Activated B cell treated with CpG ODN at 0.5 μM for 24 hours (primary cell): ENCODE measurements at regions not wholly inside any gene's neighbourhood (a gene's known extent, or its start where the extent isn't known, plus 50 kb on each side); places are given as distances from the start of the nearest gene placed in this dataset.
"Not testable (repeated sequence)": the region's sequence is repeated elsewhere in the genome, so short reads cannot be mapped to it uniquely, and the experiment has no call there.

Source experiments
- ATAC-seq: fragments of 200-7000 bp; cut with Tn5 transposase; one replicate; pipeline ENCODE4 v1.10.0; 2021; ENCODE audit warnings: low read depth, mild to moderate bottlenecking, moderate library complexity
- CTCF ChIA-PET: fragments of 350-600 bp; sonication (Branson Sonifier 250); formaldehyde crosslinking; loops from one replicate; lab custom pipeline; 2021; ENCODE audit warnings: antibody characterized with exemption; lab: Charles Lee
- POLR2A ChIA-PET: fragments of 350-600 bp; sonication (Branson Sonifier 250); formaldehyde crosslinking; loops from one replicate; lab custom pipeline; 2021; ENCODE audit warnings: antibody characterized with exemption; lab: Charles Lee
- DNase-seq: peaks from one replicate; pipeline ENCODE4 v3.0.0; 2022
- H3K27ac Mint-ChIP-seq: one replicate; pipeline ENCODE4 v1.8.0; 2020; ENCODE audit warnings: mixed read lengths
- H3K27me3 Mint-ChIP-seq: one replicate; pipeline ENCODE4 v1.8.0; 2021; ENCODE audit warnings: mixed read lengths
- H3K36me3 Mint-ChIP-seq: one replicate; pipeline ENCODE4 v1.8.0; 2021; ENCODE audit warnings: low read depth, mixed read lengths
- H3K4me1 Mint-ChIP-seq: one replicate; pipeline ENCODE4 v1.8.0; 2021; ENCODE audit warnings: mixed read lengths
- H3K4me3 Mint-ChIP-seq: one replicate; pipeline ENCODE4 v1.8.0; 2020; ENCODE audit warnings: mild to moderate bottlenecking, mixed read lengths
- H3K9me3 Mint-ChIP-seq: one replicate; pipeline ENCODE4 v1.8.0; 2020; ENCODE audit warnings: mixed read lengths
- CTCF ChIP-seq: fragments of 200-600 bp; IDR thresholded peaks from one replicate; pipeline ENCODE4 v1.8.0; 2022; ENCODE audit warnings: antibody characterized with exemption, mild to moderate bottlenecking
- intact Hi-C: fragments of 100-400 bp; cut with micrococcal nuclease; formaldehyde crosslinking; loops from one replicate; pipeline ENCODE4 v1.15.1; 2024

GRCh38 chr15:77907824-77908751 lies 169.4 kb downstream of the TBC1D2B start:
- DNase-seq (no peak), ATAC-seq (no peak)
- no peak for TF ChIP-seq CTCF
- Mint-ChIP-seq H3K27ac (no peak overlapping the region), H3K4me3 (no peak overlapping the region), H3K9me3 (no peaks in the 10 kb centered on the region), H3K27me3 (peaks cover 4% of the 10 kb centered on the region), H3K36me3 (no peaks in the 10 kb centered on the region), H3K4me1 (no peaks in the 10 kb centered on the region)
- CTCF ChIA-PET, result no interaction called here
- intact Hi-C loops, result no loop called here
- POLR2A ChIA-PET, result interaction anchor here (0.6 kb wide), 1 partner anchor 291 kb away, joined by 3 read pairs; no protein-coding TSS in a partner anchor

GRCh38 chr15:77906062-77906990 lies 171.2 kb downstream of the TBC1D2B start:
- not testable (repeated sequence) for H3K4me1 Mint-ChIP-seq

GRCh38 chr15:77905301-77905920 lies 172.1 kb downstream of the TBC1D2B start:
- Mint-ChIP-seq H3K36me3 (no peaks in the 10 kb centered on the region), H3K27ac (no peak overlapping the region), H3K4me1 (no peaks in the 10 kb centered on the region), H3K27me3 (peaks cover 4% of the 10 kb centered on the region), H3K9me3 (no peaks in the 10 kb centered on the region), H3K4me3 (no peak overlapping the region)
- no peak for ATAC-seq
- POLR2A ChIA-PET, result no interaction called here
- TF ChIP-seq CTCF, result no peak
- intact Hi-C loops, result no loop called here
- CTCF ChIA-PET, result no interaction called here
- DNase-seq, result no peak

More at GRCh38 chr15:77906062-77906990, 171.2 kb downstream of the TBC1D2B start:
- intact Hi-C loops, H3K27ac Mint-ChIP-seq, DNase-seq, H3K9me3 Mint-ChIP-seq, H3K27me3 Mint-ChIP-seq, POLR2A ChIA-PET, CTCF ChIA-PET, H3K4me3 Mint-ChIP-seq, ATAC-seq, H3K36me3 Mint-ChIP-seq: not testable (repeated sequence)

GRCh38 chr15:77904901-77905300 lies 172.6 kb downstream of the TBC1D2B start:
- intact Hi-C loops, result no loop called here
- POLR2A ChIA-PET, result no interaction called here
- no peak overlapping the region for H3K27ac Mint-ChIP-seq
- CTCF ChIA-PET, result no interaction called here
- H3K9me3 Mint-ChIP-seq, result no peaks in the 10 kb centered on the region
- DNase-seq (no peak), ATAC-seq (no peak)
- H3K36me3 Mint-ChIP-seq, result no peaks in the 10 kb centered on the region
- H3K4me1 Mint-ChIP-seq, result no peaks in the 10 kb centered on the region
- TF ChIP-seq CTCF, result no peak
- H3K4me3 Mint-ChIP-seq, result no peak overlapping the region
- H3K27me3 Mint-ChIP-seq, result peaks cover 4% of the 10 kb centered on the region

GRCh38 chr15:77904436-77904821 lies 173.1 kb downstream of the TBC1D2B start:
- ATAC-seq (no peak), DNase-seq (no peak)
- no peak overlapping the region for H3K4me3 Mint-ChIP-seq
- H3K4me1 Mint-ChIP-seq, result no peaks in the 10 kb centered on the region
- no peaks in the 10 kb centered on the region for H3K9me3 Mint-ChIP-seq
- intact Hi-C loops, result no loop called here
- CTCF ChIA-PET, result no interaction called here
- H3K27me3 Mint-ChIP-seq, result peaks cover 4% of the 10 kb centered on the region
- POLR2A ChIA-PET, result no interaction called here
- no peak overlapping the region for H3K27ac Mint-ChIP-seq
- no peak for TF ChIP-seq CTCF
- H3K36me3 Mint-ChIP-seq, result no peaks in the 10 kb centered on the region

- not testable (repeated sequence) for ATAC-seq, H3K36me3 Mint-ChIP-seq
These were observed 173.6 kb downstream of the TBC1D2B start for GRCh38 chr15:77903761-77904435.

GRCh38 chr15:77902921-77903760 lies 174.4 kb downstream of the TBC1D2B start:
- H3K4me1 Mint-ChIP-seq, H3K4me3 Mint-ChIP-seq, POLR2A ChIA-PET, H3K27me3 Mint-ChIP-seq, CTCF ChIA-PET, H3K9me3 Mint-ChIP-seq, H3K27ac Mint-ChIP-seq, H3K36me3 Mint-ChIP-seq, DNase-seq, intact Hi-C loops: not testable (repeated sequence)
- peak; percentile 49 for ATAC-seq

More at GRCh38 chr15:77903761-77904435, 173.6 kb downstream of the TBC1D2B start:
- CTCF ChIA-PET, POLR2A ChIA-PET, H3K27ac Mint-ChIP-seq, H3K9me3 Mint-ChIP-seq, DNase-seq, H3K4me3 Mint-ChIP-seq, intact Hi-C loops, H3K27me3 Mint-ChIP-seq, H3K4me1 Mint-ChIP-seq: not testable (repeated sequence)
